ENCODE measurements at regions not wholly inside any gene's neighbourhood (a gene's known extent, or its start where the extent isn't known, plus 50 kb on each side); places are given as distances from the start of the nearest gene placed in this dataset.
"Not testable (repeated sequence)": the region's sequence is repeated elsewhere in the genome, so short reads cannot be mapped to it uniquely, and the experiment has no call there.

GRCh38 chr6:139955366-139956155 is 581.1 kb upstream of the CITED2 start:
- Histone ChIP-seq H3K4me1 (ENCODE audit: low read length) (no peaks in the 10 kb centered on the region), H3K9me2 (replicated peaks; ENCODE audit: insufficient read depth, low read length) (no peaks in the 10 kb centered on the region)

GRCh38 chr6:139954463-139955071 is 580.1 kb upstream of the CITED2 start:
- no peak overlapping the region for H3K4me3 ChIP-seq (ENCODE audit: low read length)
- H3K9me3 ChIP-seq (ENCODE audit: low read length), result no peaks in the 10 kb centered on the region
- H3K36me3 ChIP-seq (ENCODE audit: insufficient read depth, low read length), result no peaks in the 10 kb centered on the region
- no peaks in the 10 kb centered on the region for H3K9me2 ChIP-seq (replicated peaks; ENCODE audit: insufficient read depth, low read length)
- no peak overlapping the region for H3K9ac ChIP-seq (ENCODE audit: low read length)
- H3K27me3 ChIP-seq (ENCODE audit: low read length), result no peaks in the 10 kb centered on the region
- H3K4me1 ChIP-seq (ENCODE audit: low read length), result no peaks in the 10 kb centered on the region
- no peaks in the 10 kb centered on the region for H3K79me2 ChIP-seq (ENCODE audit: low read length)
- no peak overlapping the region for H3K27ac ChIP-seq (ENCODE audit: low read length)
- no peak overlapping the region for H3K4me2 ChIP-seq (ENCODE audit: low read depth, low read length, poor library complexity, severe bottlenecking)
- no peak overlapping the region for H2AFZ ChIP-seq (ENCODE audit: low read length)
- H4K20me1 ChIP-seq (ENCODE audit: insufficient read depth, low read depth, low read length), result no peaks in the 10 kb centered on the region
- no peak for DNase-seq

More at GRCh38 chr6:139955366-139956155, 581.1 kb upstream of the CITED2 start:
- Histone ChIP-seq H3K9me3 (ENCODE audit: low read length) (no peaks in the 10 kb centered on the region), H3K4me3 (ENCODE audit: low read length) (no peak overlapping the region), H3K36me3 (ENCODE audit: insufficient read depth, low read length) (no peaks in the 10 kb centered on the region), H3K27me3 (ENCODE audit: low read length) (no peaks in the 10 kb centered on the region), H4K20me1 (ENCODE audit: insufficient read depth, low read depth, low read length) (no peaks in the 10 kb centered on the region), H3K79me2 (ENCODE audit: low read length) (no peaks in the 10 kb centered on the region), H3K9ac (ENCODE audit: low read length) (no peak overlapping the region), H3K4me2 (ENCODE audit: low read depth, low read length, poor library complexity, severe bottlenecking) (no peak overlapping the region), H3K27ac (ENCODE audit: low read length) (no peak overlapping the region), H2AFZ (ENCODE audit: low read length) (no peak overlapping the region)
- DNase-seq, result no peak

GRCh38 chr6:139953780-139954179 is 579.3 kb upstream of the CITED2 start:
- not testable (repeated sequence) for H4K20me1 ChIP-seq (ENCODE audit: insufficient read depth, low read depth, low read length); H3K9ac ChIP-seq (ENCODE audit: low read length); H3K4me2 ChIP-seq (ENCODE audit: low read depth, low read length, poor library complexity, severe bottlenecking); H3K79me2 ChIP-seq (ENCODE audit: low read length); H2AFZ ChIP-seq (ENCODE audit: low read length); H3K27ac ChIP-seq (ENCODE audit: low read length); DNase-seq; H3K4me1 ChIP-seq (ENCODE audit: low read length); H3K36me3 ChIP-seq (ENCODE audit: insufficient read depth, low read length); H3K9me3 ChIP-seq (ENCODE audit: low read length); H3K4me3 ChIP-seq (ENCODE audit: low read length); H3K27me3 ChIP-seq (ENCODE audit: low read length); H3K9me2 ChIP-seq (replicated peaks; ENCODE audit: insufficient read depth, low read length)

- no peak overlapping the region for H3K9ac ChIP-seq (ENCODE audit: low read length)
- no peak for DNase-seq
These were observed 576.7 kb upstream of the CITED2 start for GRCh38 chr6:139951172-139951571.

GRCh38 chr6:139944976-139945375 is 570.5 kb upstream of the CITED2 start:
- DNase-seq, result no peak
- H3K4me3 ChIP-seq (ENCODE audit: low read length), result no peak overlapping the region
- no peaks in the 10 kb centered on the region for H4K20me1 ChIP-seq (ENCODE audit: insufficient read depth, low read depth, low read length)
- no peaks in the 10 kb centered on the region for H3K36me3 ChIP-seq (ENCODE audit: insufficient read depth, low read length)
- H3K4me1 ChIP-seq (ENCODE audit: low read length), result peaks cover 5% of the 10 kb centered on the region; the same call in 1 of the 2 replicates
- H3K27ac ChIP-seq (ENCODE audit: low read length), result no peak overlapping the region
- no peak overlapping the region for H2AFZ ChIP-seq (ENCODE audit: low read length)
- no peaks in the 10 kb centered on the region for H3K79me2 ChIP-seq (ENCODE audit: low read length)
- no peaks in the 10 kb centered on the region for H3K9me3 ChIP-seq (ENCODE audit: low read length)
- H3K9ac ChIP-seq (ENCODE audit: low read length), result no peak overlapping the region
- no peaks in the 10 kb centered on the region for H3K27me3 ChIP-seq (ENCODE audit: low read length)
- no peaks in the 10 kb centered on the region for H3K9me2 ChIP-seq (replicated peaks; ENCODE audit: insufficient read depth, low read length)
- no peak overlapping the region for H3K4me2 ChIP-seq (ENCODE audit: low read depth, low read length, poor library complexity, severe bottlenecking)

More at GRCh38 chr6:139951172-139951571, 576.7 kb upstream of the CITED2 start:
- Histone ChIP-seq H3K9me2 (replicated peaks; ENCODE audit: insufficient read depth, low read length) (no peaks in the 10 kb centered on the region), H3K27ac (ENCODE audit: low read length) (no peak overlapping the region), H4K20me1 (ENCODE audit: insufficient read depth, low read depth, low read length) (no peaks in the 10 kb centered on the region), H3K9me3 (ENCODE audit: low read length) (no peaks in the 10 kb centered on the region), H3K79me2 (ENCODE audit: low read length) (no peaks in the 10 kb centered on the region), H2AFZ (ENCODE audit: low read length) (no peak overlapping the region), H3K4me1 (ENCODE audit: low read length) (no peaks in the 10 kb centered on the region), H3K4me3 (ENCODE audit: low read length) (no peak overlapping the region), H3K36me3 (ENCODE audit: insufficient read depth, low read length) (no peaks in the 10 kb centered on the region), H3K4me2 (ENCODE audit: low read depth, low read length, poor library complexity, severe bottlenecking) (no peak overlapping the region), H3K27me3 (ENCODE audit: low read length) (no peaks in the 10 kb centered on the region)

GRCh38 chr6:139944131-139944530 is 569.7 kb upstream of the CITED2 start:
- H3K9ac ChIP-seq (ENCODE audit: low read length), result no peak overlapping the region
- no peak overlapping the region for H3K4me2 ChIP-seq (ENCODE audit: low read depth, low read length, poor library complexity, severe bottlenecking)
- H3K9me3 ChIP-seq (ENCODE audit: low read length), result no peaks in the 10 kb centered on the region
- H3K9me2 ChIP-seq (replicated peaks; ENCODE audit: insufficient read depth, low read length), result no peaks in the 10 kb centered on the region
- peaks cover 5% of the 10 kb centered on the region; the same call in 1 of the 2 replicates for H3K4me1 ChIP-seq (ENCODE audit: low read length)
- H4K20me1 ChIP-seq (ENCODE audit: insufficient read depth, low read depth, low read length), result no peaks in the 10 kb centered on the region
- H3K27ac ChIP-seq (ENCODE audit: low read length), result no peak overlapping the region
- H3K27me3 ChIP-seq (ENCODE audit: low read length), result no peaks in the 10 kb centered on the region
- H3K79me2 ChIP-seq (ENCODE audit: low read length), result no peaks in the 10 kb centered on the region
- H3K4me3 ChIP-seq (ENCODE audit: low read length), result no peak overlapping the region
- no peak for DNase-seq
- H2AFZ ChIP-seq (ENCODE audit: low read length), result no peak overlapping the region
- H3K36me3 ChIP-seq (ENCODE audit: insufficient read depth, low read length), result no peaks in the 10 kb centered on the region

- no peaks in the 10 kb centered on the region for H3K9me2 ChIP-seq (replicated peaks; ENCODE audit: insufficient read depth, low read length)
- peaks cover 5% of the 10 kb centered on the region; the same call in 1 of the 2 replicates for H3K4me1 ChIP-seq (ENCODE audit: low read length)
- no peaks in the 10 kb centered on the region for H3K27me3 ChIP-seq (ENCODE audit: low read length)
- no peaks in the 10 kb centered on the region for H3K79me2 ChIP-seq (ENCODE audit: low read length)
- H2AFZ ChIP-seq (ENCODE audit: low read length), result no peak overlapping the region
- no peak for DNase-seq
- no peaks in the 10 kb centered on the region for H3K36me3 ChIP-seq (ENCODE audit: insufficient read depth, low read length)
- no peaks in the 10 kb centered on the region for H4K20me1 ChIP-seq (ENCODE audit: insufficient read depth, low read depth, low read length)
- no peak overlapping the region for H3K9ac ChIP-seq (ENCODE audit: low read length)
- H3K4me2 ChIP-seq (ENCODE audit: low read depth, low read length, poor library complexity, severe bottlenecking), result no peak overlapping the region
- no peaks in the 10 kb centered on the region for H3K9me3 ChIP-seq (ENCODE audit: low read length)
- H3K27ac ChIP-seq (ENCODE audit: low read length), result no peak overlapping the region
- H3K4me3 ChIP-seq (ENCODE audit: low read length), result no peak overlapping the region
These were observed 568.9 kb upstream of the CITED2 start for GRCh38 chr6:139943391-139943790.

GRCh38 chr6:139942331-139942730 is 567.9 kb upstream of the CITED2 start:
- Histone ChIP-seq H3K27me3 (ENCODE audit: low read length) (no peaks in the 10 kb centered on the region), H3K4me1 (ENCODE audit: low read length) (peaks cover 5% of the 10 kb centered on the region; the same call in 1 of the 2 replicates), H3K27ac (ENCODE audit: low read length) (no peak overlapping the region), H3K4me2 (ENCODE audit: low read depth, low read length, poor library complexity, severe bottlenecking) (no peak overlapping the region), H3K36me3 (ENCODE audit: insufficient read depth, low read length) (no peaks in the 10 kb centered on the region), H4K20me1 (ENCODE audit: insufficient read depth, low read depth, low read length) (no peaks in the 10 kb centered on the region), H3K4me3 (ENCODE audit: low read length) (no peak overlapping the region), H3K79me2 (ENCODE audit: low read length) (no peaks in the 10 kb centered on the region), H2AFZ (ENCODE audit: low read length) (no peak overlapping the region), H3K9me3 (ENCODE audit: low read length) (no peaks in the 10 kb centered on the region), H3K9me2 (replicated peaks; ENCODE audit: insufficient read depth, low read length) (no peaks in the 10 kb centered on the region), H3K9ac (ENCODE audit: low read length) (no peak overlapping the region)
- DNase-seq, result no peak

Data from Karpas-422 (cell line).